Activated B cell treated with CpG ODN at 0.5 μM for 24 hours (primary cell): ENCODE measurements at regions not wholly inside any gene's neighbourhood (a gene's known extent, or its start where the extent isn't known, plus 50 kb on each side); places are given as distances from the start of the nearest gene placed in this dataset.

Source experiments
- ATAC-seq: fragments of 200-7000 bp; cut with Tn5 transposase; one replicate; pipeline ENCODE4 v1.10.0; 2021; ENCODE audit warnings: low read depth, mild to moderate bottlenecking, moderate library complexity
- CTCF ChIA-PET: fragments of 350-600 bp; sonication (Branson Sonifier 250); formaldehyde crosslinking; loops from one replicate; lab custom pipeline; 2021; ENCODE audit warnings: antibody characterized with exemption; lab: Charles Lee
- POLR2A ChIA-PET: fragments of 350-600 bp; sonication (Branson Sonifier 250); formaldehyde crosslinking; loops from one replicate; lab custom pipeline; 2021; ENCODE audit warnings: antibody characterized with exemption; lab: Charles Lee
- DNase-seq: peaks from one replicate; pipeline ENCODE4 v3.0.0; 2022
- H3K27ac Mint-ChIP-seq: one replicate; pipeline ENCODE4 v1.8.0; 2020; ENCODE audit warnings: mixed read lengths
- H3K27me3 Mint-ChIP-seq: one replicate; pipeline ENCODE4 v1.8.0; 2021; ENCODE audit warnings: mixed read lengths
- H3K36me3 Mint-ChIP-seq: one replicate; pipeline ENCODE4 v1.8.0; 2021; ENCODE audit warnings: low read depth, mixed read lengths
- H3K4me1 Mint-ChIP-seq: one replicate; pipeline ENCODE4 v1.8.0; 2021; ENCODE audit warnings: mixed read lengths
- H3K4me3 Mint-ChIP-seq: one replicate; pipeline ENCODE4 v1.8.0; 2020; ENCODE audit warnings: mild to moderate bottlenecking, mixed read lengths
- H3K9me3 Mint-ChIP-seq: one replicate; pipeline ENCODE4 v1.8.0; 2020; ENCODE audit warnings: mixed read lengths
- CTCF ChIP-seq: fragments of 200-600 bp; IDR thresholded peaks from one replicate; pipeline ENCODE4 v1.8.0; 2022; ENCODE audit warnings: antibody characterized with exemption, mild to moderate bottlenecking
- intact Hi-C: fragments of 100-400 bp; cut with micrococcal nuclease; formaldehyde crosslinking; loops from one replicate; pipeline ENCODE4 v1.15.1; 2024

GRCh38 chr6:85997206-85997605, 354.5 kb upstream of the SYNCRIP start:
- intact Hi-C loops: no loop called here
- Mint-ChIP-seq H3K4me3 (no peak overlapping the region), H3K27ac (no peak overlapping the region), H3K27me3 (no peaks in the 10 kb centered on the region), H3K9me3 (peaks cover 12% of the 10 kb centered on the region), H3K4me1 (no peaks in the 10 kb centered on the region), H3K36me3 (no peaks in the 10 kb centered on the region)
- POLR2A ChIA-PET: no interaction called here
- TF ChIP-seq CTCF: no peak
- no peak for DNase-seq
- CTCF ChIA-PET: no interaction called here
- no peak for ATAC-seq

GRCh38 chr6:85996034-85996375, 353.3 kb upstream of the SYNCRIP start:
- no peak overlapping the region for H3K4me3 Mint-ChIP-seq
- no peak overlapping the region for H3K27ac Mint-ChIP-seq
- CTCF ChIA-PET: no interaction called here
- TF ChIP-seq CTCF: no peak
- no peaks in the 10 kb centered on the region for H3K4me1 Mint-ChIP-seq
- intact Hi-C loops: no loop called here
- H3K9me3 Mint-ChIP-seq: peaks cover 12% of the 10 kb centered on the region
- DNase-seq (no peak), ATAC-seq (no peak)
- no peaks in the 10 kb centered on the region for H3K27me3 Mint-ChIP-seq
- H3K36me3 Mint-ChIP-seq: no peaks in the 10 kb centered on the region
- POLR2A ChIA-PET: no interaction called here

GRCh38 chr6:85995339-85996033, 352.8 kb upstream of the SYNCRIP start:
- DNase-seq: no peak
- ChIA-PET CTCF (no interaction called here), POLR2A (no interaction called here)
- intact Hi-C loops: no loop called here
- no peaks in the 10 kb centered on the region for H3K4me1 Mint-ChIP-seq
- no peak for ATAC-seq
- H3K9me3 Mint-ChIP-seq: peaks cover 12% of the 10 kb centered on the region
- no peaks in the 10 kb centered on the region for H3K27me3 Mint-ChIP-seq
- no peak for TF ChIP-seq CTCF
- no peak overlapping the region for H3K27ac Mint-ChIP-seq
- no peak overlapping the region for H3K4me3 Mint-ChIP-seq
- no peaks in the 10 kb centered on the region for H3K36me3 Mint-ChIP-seq

GRCh38 chr6:85986681-85987080, 344.0 kb upstream of the SYNCRIP start:
- no peaks in the 10 kb centered on the region for H3K36me3 Mint-ChIP-seq
- DNase-seq (no peak), ATAC-seq (no peak)
- no peaks in the 10 kb centered on the region for H3K4me1 Mint-ChIP-seq
- no peak overlapping the region for H3K27ac Mint-ChIP-seq
- peaks cover 11% of the 10 kb centered on the region for H3K9me3 Mint-ChIP-seq
- no peaks in the 10 kb centered on the region for H3K27me3 Mint-ChIP-seq
- ChIA-PET CTCF (no interaction called here), POLR2A (no interaction called here)
- intact Hi-C loops: no loop called here
- no peak for TF ChIP-seq CTCF
- no peak overlapping the region for H3K4me3 Mint-ChIP-seq

GRCh38 chr6:85983032-85983659, 340.5 kb upstream of the SYNCRIP start:
- Mint-ChIP-seq H3K27me3 (no peaks in the 10 kb centered on the region), H3K36me3 (no peaks in the 10 kb centered on the region), H3K9me3 (peaks cover 7% of the 10 kb centered on the region), H3K27ac (no peak overlapping the region), H3K4me1 (no peaks in the 10 kb centered on the region), H3K4me3 (no peak overlapping the region)
- CTCF ChIA-PET: no interaction called here
- DNase-seq (no peak), ATAC-seq (no peak)
- intact Hi-C loops: no loop called here
- no peak for TF ChIP-seq CTCF
- POLR2A ChIA-PET: no interaction called here
